ENCODE measurements at regions not wholly inside any gene's neighbourhood (a gene's known extent, or its start where the extent isn't known, plus 50 kb on each side); places are given as distances from the start of the nearest gene placed in this dataset.

GRCh38 chr7:67343114-67343513 lies 346.5 kb downstream of the TYW1 start:
- CTCF ChIA-PET = no interaction called here
- no peak overlapping the region for H4K8ac ChIP-seq (ENCODE audit: low read depth in 2 of 2, low read length in 2 of 2)
- no peak overlapping the region for H2AK5ac ChIP-seq (ENCODE audit: low read depth, low read length)
- H3K4me2 ChIP-seq (ENCODE audit: low read depth, low read length) = no peak overlapping the region
- H3K4me1 ChIP-seq (ENCODE audit: control insufficient read depth, insufficient read depth, low read length) = no peaks in the 10 kb centered on the region
- H2BK15ac ChIP-seq (ENCODE audit: low read depth, low read length) = no peak overlapping the region
- no peak overlapping the region for H3K14ac ChIP-seq (replicated peaks; ENCODE audit: low read depth, low read length)
- TF ChIP-seq NFE2L2 (IDR thresholded peaks at IDR 0.05; ENCODE audit: low read depth, low read length) (no peak), MAZ (IDR thresholded peaks at IDR 0.05; ENCODE audit: borderline replicate concordance, low read depth, low read length) (no peak), MAFK (IDR thresholded peaks at IDR 0.05; ENCODE audit: low read depth, low read length) (no peak), ELK1 (IDR thresholded peaks at IDR 0.05; ENCODE audit: borderline replicate concordance, low read depth, low read length) (no peak), CHD1 (IDR thresholded peaks at IDR 0.05; ENCODE audit: low read depth, low read length) (no peak), USF2 (IDR thresholded peaks at IDR 0.05; ENCODE audit: low read depth, low read length) (no peak), SMC3 (IDR thresholded peaks at IDR 0.05; ENCODE audit: low read depth, low read length) (no peak), RFX5 (IDR thresholded peaks at IDR 0.05; ENCODE audit: low read depth, low read length) (no peak), POLR2A (IDR thresholded peaks at IDR 0.05; ENCODE audit: low read depth, low read length) (no peak), FOS (IDR thresholded peaks at IDR 0.05; ENCODE audit: low read depth, low read length) (no peak), RCOR1 (IDR thresholded peaks at IDR 0.05; ENCODE audit: insufficient replicate concordance, low read length) (no peak), RAD21 (IDR thresholded peaks at IDR 0.05; ENCODE audit: low read length) (no peak), CEBPB (IDR thresholded peaks at IDR 0.05; ENCODE audit: low read depth, low read length) (no peak), BHLHE40 (IDR thresholded peaks at IDR 0.05; ENCODE audit: low read depth, low read length) (no peak), MXI1 (IDR thresholded peaks at IDR 0.05; ENCODE audit: borderline replicate concordance, low read depth, low read length) (no peak)
- TF ChIP-seq, protein P1, sequence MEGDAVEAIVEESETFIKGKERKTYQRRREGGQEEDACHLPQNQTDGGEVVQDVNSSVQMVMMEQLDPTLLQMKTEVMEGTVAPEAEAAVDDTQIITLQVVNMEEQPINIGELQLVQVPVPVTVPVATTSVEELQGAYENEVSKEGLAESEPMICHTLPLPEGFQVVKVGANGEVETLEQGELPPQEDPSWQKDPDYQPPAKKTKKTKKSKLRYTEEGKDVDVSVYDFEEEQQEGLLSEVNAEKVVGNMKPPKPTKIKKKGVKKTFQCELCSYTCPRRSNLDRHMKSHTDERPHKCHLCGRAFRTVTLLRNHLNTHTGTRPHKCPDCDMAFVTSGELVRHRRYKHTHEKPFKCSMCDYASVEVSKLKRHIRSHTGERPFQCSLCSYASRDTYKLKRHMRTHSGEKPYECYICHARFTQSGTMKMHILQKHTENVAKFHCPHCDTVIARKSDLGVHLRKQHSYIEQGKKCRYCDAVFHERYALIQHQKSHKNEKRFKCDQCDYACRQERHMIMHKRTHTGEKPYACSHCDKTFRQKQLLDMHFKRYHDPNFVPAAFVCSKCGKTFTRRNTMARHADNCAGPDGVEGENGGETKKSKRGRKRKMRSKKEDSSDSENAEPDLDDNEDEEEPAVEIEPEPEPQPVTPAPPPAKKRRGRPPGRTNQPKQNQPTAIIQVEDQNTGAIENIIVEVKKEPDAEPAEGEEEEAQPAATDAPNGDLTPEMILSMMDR (conservative IDR thresholded peaks at IDR 0.05; ENCODE audit: low read depth, low read length) = no peak
- POLR2A ChIA-PET (ENCODE audit: unreplicated experiment) = no interaction called here
- H2AK9ac ChIP-seq (replicated peaks; ENCODE audit: low read depth, low read length, poor library complexity) = no peak overlapping the region
- H2BK20ac ChIP-seq (ENCODE audit: low read depth, low read length) = no peak overlapping the region
- H3K56ac ChIP-seq (ENCODE audit: extremely low read depth, insufficient read depth, low read length) = no peak overlapping the region
- no peak overlapping the region for H4K91ac ChIP-seq (ENCODE audit: insufficient read depth, low read depth, low read length)
- H3K9ac ChIP-seq (ENCODE audit: low read depth, low read length) = no peak overlapping the region
- H4K20me1 ChIP-seq (ENCODE audit: insufficient read depth, low read length) = no peaks in the 10 kb centered on the region
- H3K36me3 ChIP-seq (ENCODE audit: control insufficient read depth, insufficient read depth, low read length) = peaks cover 1% of the 10 kb centered on the region; the same call in 1 of the 2 replicates
- H2BK120ac ChIP-seq (ENCODE audit: low read depth, low read length) = no peak overlapping the region
- H4K5ac ChIP-seq (ENCODE audit: low read depth, low read length) = no peak overlapping the region
- dilution Hi-C loops (cut with HindIII; ENCODE audit: low sequenced_read_pairs, unreplicated experiment) = no loop called here
- no peak overlapping the region for H3K4me3 ChIP-seq (ENCODE audit: insufficient read depth, low read depth, low read length)
- no peak overlapping the region for H3K23ac ChIP-seq (ENCODE audit: low read depth, low read length)
- H3K27ac ChIP-seq (ENCODE audit: insufficient read depth, low read length) = no peak overlapping the region
- peaks cover 4% of the 10 kb centered on the region; the same call in 1 of the 2 replicates for H3K9me3 ChIP-seq (ENCODE audit: control insufficient read depth, insufficient read depth, low read length)
- in situ Hi-C loops (cut with MboI; ENCODE audit: low sequenced_read_pairs) = no loop called here
- no CpG with 5 or more reads among the region's 3 CpGs for WGBS, 2 experiments (ENCODE audit: extremely low coverage in 2 of 2, insufficient read length in 1 of 2)
- H3K9me1 ChIP-seq (ENCODE audit: insufficient read depth, low read length) = no peaks in the 10 kb centered on the region
- H3K18ac ChIP-seq (ENCODE audit: low read depth, low read length) = no peak overlapping the region
- H3K27me3 ChIP-seq (ENCODE audit: control insufficient read depth, insufficient read depth, low read length) = no peaks in the 10 kb centered on the region
- ATAC-seq (ENCODE audit: low read depth) = no peak
- no TSS peak for BruUV-seq (replicated peaks)
- H3K4ac ChIP-seq (ENCODE audit: low read depth, low read length) = no peak overlapping the region
- H2BK5ac ChIP-seq (ENCODE audit: low read depth, low read length, poor library complexity, severe bottlenecking) = no peak overlapping the region
- H3K79me1 ChIP-seq (ENCODE audit: low read depth in 1 of 2, low read length in 2 of 2) = no peaks in the 10 kb centered on the region
- no peak for DNase-seq
- intact Hi-C loops (cut with micrococcal nuclease) = no loop called here
- no peak overlapping the region for H2AFZ ChIP-seq (replicated peaks; ENCODE audit: low read length, poor library complexity)

Measured in IMR-90 (cell line).